ENCODE measurements at regions not wholly inside any gene's neighbourhood (a gene's known extent, or its start where the extent isn't known, plus 50 kb on each side); places are given as distances from the start of the nearest gene placed in this dataset.

DNA sequence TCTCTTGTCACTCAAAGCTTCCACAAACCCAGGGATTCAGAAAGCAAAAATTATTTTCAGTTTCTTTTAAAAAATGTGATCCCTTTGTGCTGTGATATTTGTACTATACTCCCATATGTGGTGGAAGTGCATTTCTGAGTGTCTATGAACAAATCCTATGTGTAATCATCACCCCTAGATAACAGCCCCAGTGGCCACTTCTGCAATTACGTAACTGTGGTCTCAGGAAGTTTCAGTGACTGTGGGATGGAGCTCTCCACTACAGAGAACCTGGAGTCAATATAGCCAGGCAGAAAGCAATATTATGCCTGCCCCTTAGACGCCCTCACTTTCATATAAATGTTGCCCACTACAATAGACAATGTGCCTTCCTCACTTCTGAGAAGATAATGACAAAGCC is 1101.7 kb upstream of the GHITM start:
- TF ChIP-seq EP300 (IDR thresholded peaks at IDR 0.05) (no peak), POLR2A (IDR thresholded peaks at IDR 0.05) (no peak), CTCF (IDR thresholded peaks at IDR 0.05) (no peak)
